IMR-90 (cell line): ENCODE measurements at regions not wholly inside any gene's neighbourhood (a gene's known extent, or its start where the extent isn't known, plus 50 kb on each side); places are given as distances from the start of the nearest gene placed in this dataset.

Experiments used
- BHLHE40 ChIP-seq: fragments of 150-350 bp; IDR thresholded peaks from 2 replicates; pipeline ENCODE4 v1.6.1; 2016; ENCODE audit warnings: mild to moderate bottlenecking, low read depth, low read length
- CEBPB ChIP-seq: IDR thresholded peaks from 2 replicates; pipeline ENCODE4 v1.6.1; 2012; ENCODE audit warnings: low read depth, low read length, improper control_type of control experiment
- CHD1 ChIP-seq: IDR thresholded peaks from 2 replicates; pipeline ENCODE4 v1.6.1; 2012; ENCODE audit warnings: low read depth, low read length, improper control_type of control experiment
- FOS ChIP-seq: fragments of 150-350 bp; IDR thresholded peaks from 2 replicates; pipeline ENCODE4 v1.6.1; 2016; ENCODE audit warnings: low read depth, low read length
- MAFK ChIP-seq: IDR thresholded peaks from 2 replicates; pipeline ENCODE4 v1.6.1; 2012; ENCODE audit warnings: low read depth, low read length, improper control_type of control experiment
- POLR2A ChIP-seq: IDR thresholded peaks from 2 replicates; pipeline ENCODE4 v1.6.1; 2012; ENCODE audit warnings: mild to moderate bottlenecking, low read depth, low read length
- RAD21 ChIP-seq: IDR thresholded peaks from 2 replicates; pipeline ENCODE4 v1.6.1; 2012; ENCODE audit warnings: low read length, improper control_type of control experiment
- RCOR1 ChIP-seq: IDR thresholded peaks from 2 replicates; pipeline ENCODE4 v1.6.1; 2012; ENCODE audit warnings: mild to moderate bottlenecking, low read length, improper control_type of control experiment; ENCODE audit not compliant: insufficient replicate concordance
- RFX5 ChIP-seq: IDR thresholded peaks from 2 replicates; pipeline ENCODE4 v1.8.0; 2012; ENCODE audit warnings: low read depth, mild to moderate bottlenecking, low read length, moderate library complexity
- SMC3 ChIP-seq: fragments of 150-350 bp; IDR thresholded peaks from 2 replicates; pipeline ENCODE4 v1.6.1; 2016; ENCODE audit warnings: low read depth, mild to moderate bottlenecking, antibody characterized with exemption, low read length, moderate library complexity
- TF ChIP-seq, protein P1 (sequence below): conservative IDR thresholded peaks from 2 replicates; pipeline ENCODE4 v1.5.1; 2012; ENCODE audit warnings: mild to moderate bottlenecking, low read depth, low read length, improper control_type of control experiment
- TF ChIP-seq, protein P2 (sequence below): fragments of 150-350 bp; IDR thresholded peaks from 2 replicates; pipeline ENCODE4 v1.6.1; 2016; ENCODE audit warnings: low read depth, mild to moderate bottlenecking, low read length, moderate library complexity, borderline replicate concordance
- TF ChIP-seq, protein P3 (sequence below): fragments of 150-350 bp; IDR thresholded peaks from 2 replicates; pipeline ENCODE4 v1.6.1; 2017; ENCODE audit warnings: mild to moderate bottlenecking, antibody characterized with exemption, low read length, low read depth

DNA sequence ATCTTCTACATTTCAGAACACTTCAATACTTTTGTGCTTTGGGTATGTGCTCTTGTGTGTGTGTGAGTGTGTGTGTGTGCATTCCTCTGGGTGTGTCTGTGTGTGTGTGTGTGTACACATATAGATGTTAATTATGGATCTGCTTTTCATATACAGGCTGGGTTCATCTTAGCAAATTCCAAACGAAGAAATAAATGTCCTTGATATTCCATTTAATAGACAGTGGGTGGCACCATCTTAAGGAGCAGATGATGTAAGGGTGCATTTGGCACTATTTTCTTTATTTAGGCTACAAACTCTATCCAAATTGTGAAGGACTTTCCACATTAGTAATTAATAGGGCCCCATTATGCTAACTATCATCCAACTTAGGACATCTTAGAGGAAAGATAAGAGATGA, 425.8 kb upstream of the POU3F3 start:
- TF ChIP-seq, protein P1, sequence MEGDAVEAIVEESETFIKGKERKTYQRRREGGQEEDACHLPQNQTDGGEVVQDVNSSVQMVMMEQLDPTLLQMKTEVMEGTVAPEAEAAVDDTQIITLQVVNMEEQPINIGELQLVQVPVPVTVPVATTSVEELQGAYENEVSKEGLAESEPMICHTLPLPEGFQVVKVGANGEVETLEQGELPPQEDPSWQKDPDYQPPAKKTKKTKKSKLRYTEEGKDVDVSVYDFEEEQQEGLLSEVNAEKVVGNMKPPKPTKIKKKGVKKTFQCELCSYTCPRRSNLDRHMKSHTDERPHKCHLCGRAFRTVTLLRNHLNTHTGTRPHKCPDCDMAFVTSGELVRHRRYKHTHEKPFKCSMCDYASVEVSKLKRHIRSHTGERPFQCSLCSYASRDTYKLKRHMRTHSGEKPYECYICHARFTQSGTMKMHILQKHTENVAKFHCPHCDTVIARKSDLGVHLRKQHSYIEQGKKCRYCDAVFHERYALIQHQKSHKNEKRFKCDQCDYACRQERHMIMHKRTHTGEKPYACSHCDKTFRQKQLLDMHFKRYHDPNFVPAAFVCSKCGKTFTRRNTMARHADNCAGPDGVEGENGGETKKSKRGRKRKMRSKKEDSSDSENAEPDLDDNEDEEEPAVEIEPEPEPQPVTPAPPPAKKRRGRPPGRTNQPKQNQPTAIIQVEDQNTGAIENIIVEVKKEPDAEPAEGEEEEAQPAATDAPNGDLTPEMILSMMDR, result no peak
- TF ChIP-seq MAFK (no peak), POLR2A (no peak), BHLHE40 (no peak), RAD21 (no peak), RFX5 (no peak), CHD1 (no peak), CEBPB (no peak), SMC3 (no peak), RCOR1 (no peak), FOS (no peak)
- TF ChIP-seq, protein P2, sequence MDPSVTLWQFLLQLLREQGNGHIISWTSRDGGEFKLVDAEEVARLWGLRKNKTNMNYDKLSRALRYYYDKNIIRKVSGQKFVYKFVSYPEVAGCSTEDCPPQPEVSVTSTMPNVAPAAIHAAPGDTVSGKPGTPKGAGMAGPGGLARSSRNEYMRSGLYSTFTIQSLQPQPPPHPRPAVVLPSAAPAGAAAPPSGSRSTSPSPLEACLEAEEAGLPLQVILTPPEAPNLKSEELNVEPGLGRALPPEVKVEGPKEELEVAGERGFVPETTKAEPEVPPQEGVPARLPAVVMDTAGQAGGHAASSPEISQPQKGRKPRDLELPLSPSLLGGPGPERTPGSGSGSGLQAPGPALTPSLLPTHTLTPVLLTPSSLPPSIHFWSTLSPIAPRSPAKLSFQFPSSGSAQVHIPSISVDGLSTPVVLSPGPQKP, result no peak
- TF ChIP-seq, protein P3, sequence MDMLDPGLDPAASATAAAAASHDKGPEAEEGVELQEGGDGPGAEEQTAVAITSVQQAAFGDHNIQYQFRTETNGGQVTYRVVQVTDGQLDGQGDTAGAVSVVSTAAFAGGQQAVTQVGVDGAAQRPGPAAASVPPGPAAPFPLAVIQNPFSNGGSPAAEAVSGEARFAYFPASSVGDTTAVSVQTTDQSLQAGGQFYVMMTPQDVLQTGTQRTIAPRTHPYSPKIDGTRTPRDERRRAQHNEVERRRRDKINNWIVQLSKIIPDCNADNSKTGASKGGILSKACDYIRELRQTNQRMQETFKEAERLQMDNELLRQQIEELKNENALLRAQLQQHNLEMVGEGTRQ, result no peak
